ENCODE measurements at regions not wholly inside any gene's neighbourhood (a gene's known extent, or its start where the extent isn't known, plus 50 kb on each side); places are given as distances from the start of the nearest gene placed in this dataset.
"Not testable (repeated sequence)": the region's sequence is repeated elsewhere in the genome, so short reads cannot be mapped to it uniquely, and the experiment has no call there.

DNA sequence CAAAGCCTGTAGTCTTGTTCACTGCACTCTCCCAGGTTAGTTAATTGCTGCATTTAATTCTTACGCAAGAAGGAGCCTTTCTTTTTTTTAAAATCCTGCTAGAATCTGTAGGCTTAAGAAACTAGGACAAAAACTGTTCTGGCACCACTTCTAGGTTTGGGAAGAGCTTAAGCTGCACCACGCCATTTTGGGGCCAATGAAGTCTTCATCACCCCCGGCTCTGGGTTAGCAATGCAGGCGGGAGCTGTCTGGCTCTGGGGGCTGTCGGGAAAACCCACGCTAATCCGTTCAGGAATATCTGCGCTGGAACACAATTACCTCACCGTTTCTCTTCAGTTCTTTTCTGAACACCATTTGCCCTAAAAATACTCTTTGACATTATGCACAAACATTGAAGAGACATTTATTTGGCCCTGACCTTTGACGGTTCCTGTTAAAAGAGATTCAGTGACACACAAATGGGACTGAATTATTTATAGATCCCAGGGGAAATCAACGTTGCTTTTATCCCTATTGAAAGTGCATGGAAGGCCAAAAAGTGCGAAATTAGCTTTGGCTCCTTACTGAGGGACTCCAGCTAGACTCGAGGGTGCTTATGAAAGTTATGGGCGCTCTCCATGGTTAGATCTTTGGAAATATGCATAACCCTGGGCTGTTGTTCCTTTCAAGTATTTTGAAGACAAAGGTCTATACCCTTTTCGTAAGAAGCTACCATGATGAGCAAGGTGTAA lies 249.2 kb downstream of the HAPSTR1 start:
- intact Hi-C loops (cut with micrococcal nuclease): no loop called here
- Mint-ChIP-seq H3K4me1 (no peaks in the 10 kb centered on the region), H3K27ac (no peak overlapping the region), H3K4me3 (no peak overlapping the region), H3K36me3 (no peaks in the 10 kb centered on the region), H3K9me3 (peaks cover 0 to 4% (median 0%) of the 10 kb centered on the region in 11 donors), H3K27me3 (peaks cover 0 to 10% (median 6%) of the 10 kb centered on the region in 5 donors)
- POLR2A ChIA-PET: no interaction called here
- DNase-seq (no peak), ATAC-seq (no peak)
- no peaks in the 10 kb centered on the region for H3K36me3 ChIP-seq (ENCODE audit: control insufficient read depth in 2 of 3, insufficient read depth in 3 of 3, low read length in 3 of 3)
- no peak overlapping the region for H3K4me3 ChIP-seq (ENCODE audit: low read length)
- no peak overlapping the region for H3K27ac ChIP-seq (ENCODE audit: low read depth, low read length)
- CTCF ChIA-PET: no interaction called here
- no peaks in the 10 kb centered on the region for H3K9me3 ChIP-seq (ENCODE audit: control insufficient read depth in 2 of 3, low read length in 3 of 3)
- H3K27me3 ChIP-seq (ENCODE audit: control insufficient read depth in 2 of 2, insufficient read depth in 2 of 2, low read length in 2 of 2): no peaks in the 10 kb centered on the region
- no peaks in the 10 kb centered on the region for H3K4me1 ChIP-seq (ENCODE audit: control insufficient read depth in 2 of 2, insufficient read depth in 2 of 2, low read length in 2 of 2)

- no peaks in the 10 kb centered on the region for H3K4me1 Mint-ChIP-seq
- no peak overlapping the region for H3K4me3 ChIP-seq (ENCODE audit: low read length)
- DNase-seq (no peak), ATAC-seq (no peak)
- ChIA-PET POLR2A (no interaction called here), CTCF (no interaction called here)
- H3K9me3 ChIP-seq (ENCODE audit: control insufficient read depth in 2 of 3, low read length in 3 of 3): no peaks in the 10 kb centered on the region
- H3K27ac ChIP-seq (ENCODE audit: low read depth, low read length): no peak overlapping the region
- no peaks in the 10 kb centered on the region for H3K27me3 ChIP-seq (ENCODE audit: control insufficient read depth in 2 of 2, insufficient read depth in 2 of 2, low read length in 2 of 2)
- intact Hi-C loops (cut with micrococcal nuclease): no loop called here
- H3K9me3 Mint-ChIP-seq: peaks cover 0 to 4% (median 0%) of the 10 kb centered on the region in 11 donors
- H3K4me1 ChIP-seq (ENCODE audit: control insufficient read depth in 2 of 2, insufficient read depth in 2 of 2, low read length in 2 of 2): no peaks in the 10 kb centered on the region
- no peaks in the 10 kb centered on the region for H3K36me3 Mint-ChIP-seq
- H3K27ac Mint-ChIP-seq: no peak overlapping the region
- H3K36me3 ChIP-seq (ENCODE audit: control insufficient read depth in 2 of 3, insufficient read depth in 3 of 3, low read length in 3 of 3): no peaks in the 10 kb centered on the region
- H3K27me3 Mint-ChIP-seq: peaks cover 0 to 6% (median 0%) of the 10 kb centered on the region in 5 donors
- no peak overlapping the region for H3K4me3 Mint-ChIP-seq
Measured at GRCh38 chr16:9343276-9343675, 251.8 kb downstream of the HAPSTR1 start.

DNA sequence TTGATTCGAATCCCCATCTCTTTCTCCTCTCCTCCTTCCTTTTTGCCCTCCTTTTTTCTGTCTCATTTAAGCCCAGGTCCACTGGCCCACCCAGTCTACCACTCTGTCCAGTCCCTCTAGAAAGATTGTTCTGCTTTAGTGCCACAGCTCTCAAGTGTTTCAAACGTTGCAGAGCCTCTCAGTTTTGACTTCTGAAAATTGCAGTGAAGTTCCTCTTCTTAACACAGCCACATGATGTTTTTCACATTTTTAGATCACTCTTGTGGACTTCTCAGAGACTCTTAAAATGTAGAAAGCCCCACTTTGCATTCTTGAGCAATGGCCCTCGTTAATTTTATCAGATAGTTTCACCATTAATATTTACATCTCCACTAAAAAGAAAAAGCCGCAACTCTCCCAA lies 253.1 kb downstream of the HAPSTR1 start:
- ATAC-seq (no peak), DNase-seq (no peak)
- Mint-ChIP-seq H3K4me3 (no peak overlapping the region), H3K4me1 (no peaks in the 10 kb centered on the region), H3K9me3 (peaks cover 0 to 15% (median 8%) of the 10 kb centered on the region in 11 donors), H3K36me3 (no peaks in the 10 kb centered on the region), H3K27ac (no peak overlapping the region), H3K27me3 (peaks cover 0 to 6% (median 0%) of the 10 kb centered on the region in 5 donors)
- Histone ChIP-seq H3K4me3 (ENCODE audit: low read length) (no peak overlapping the region), H3K36me3 (ENCODE audit: control insufficient read depth in 2 of 3, insufficient read depth in 3 of 3, low read length in 3 of 3) (no peaks in the 10 kb centered on the region), H3K27me3 (ENCODE audit: control insufficient read depth in 2 of 2, insufficient read depth in 2 of 2, low read length in 2 of 2) (no peaks in the 10 kb centered on the region), H3K27ac (ENCODE audit: low read depth, low read length) (no peak overlapping the region), H3K4me1 (ENCODE audit: control insufficient read depth in 2 of 2, insufficient read depth in 2 of 2, low read length in 2 of 2) (no peaks in the 10 kb centered on the region), H3K9me3 (ENCODE audit: control insufficient read depth in 2 of 3, low read length in 3 of 3) (peaks cover 0 to 5% (median 0%) of the 10 kb centered on the region in 3 experiments)
- intact Hi-C loops (cut with micrococcal nuclease): no loop called here
- ChIA-PET CTCF (no interaction called here), POLR2A (no interaction called here)

GRCh38 chr16:9345046-9345445 lies 253.6 kb downstream of the HAPSTR1 start:
- no peaks in the 10 kb centered on the region for H3K36me3 Mint-ChIP-seq
- H3K4me3 Mint-ChIP-seq: no peak overlapping the region
- intact Hi-C loops (cut with micrococcal nuclease): no loop called here

DNA sequence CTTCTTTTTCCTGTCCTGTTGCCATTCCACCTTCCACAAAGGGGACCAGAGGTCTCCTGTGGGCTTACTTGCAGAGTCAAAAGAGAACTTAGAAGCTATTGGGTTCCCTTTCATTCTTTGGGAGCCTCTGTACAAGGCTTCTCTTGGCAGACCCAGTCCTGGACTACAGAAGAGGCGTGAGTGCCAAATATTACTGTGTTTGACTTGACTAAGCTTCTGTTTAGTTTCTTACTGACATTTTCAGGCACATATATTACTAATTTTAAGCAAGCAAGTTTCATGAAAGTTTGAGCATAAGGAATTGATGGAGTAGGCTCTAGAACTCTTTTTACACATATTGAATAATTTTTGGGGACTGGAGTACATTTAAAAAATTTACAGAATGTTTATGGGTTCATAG lies 254.4 kb downstream of the HAPSTR1 start:
- intact Hi-C loops (cut with micrococcal nuclease): no loop called here
- no peak for ATAC-seq

More at GRCh38 chr16:9345046-9345445, 253.6 kb downstream of the HAPSTR1 start:
- H3K4me3 ChIP-seq (ENCODE audit: low read length): no peak overlapping the region
- Mint-ChIP-seq H3K27me3 (peaks cover 0 to 6% (median 0%) of the 10 kb centered on the region in 5 donors), H3K4me1 (no peaks in the 10 kb centered on the region), H3K27ac (no peak overlapping the region), H3K9me3 (peaks cover 0 to 18% (median 10%) of the 10 kb centered on the region in 11 donors)
- peaks cover 0 to 5% (median 0%) of the 10 kb centered on the region in 3 experiments for H3K9me3 ChIP-seq (ENCODE audit: control insufficient read depth in 2 of 3, low read length in 3 of 3)
- ATAC-seq (no peak), DNase-seq (no peak)
- H3K4me1 ChIP-seq (ENCODE audit: control insufficient read depth in 2 of 2, insufficient read depth in 2 of 2, low read length in 2 of 2): no peaks in the 10 kb centered on the region
- CTCF ChIA-PET: no interaction called here
- H3K27me3 ChIP-seq (ENCODE audit: control insufficient read depth in 2 of 2, insufficient read depth in 2 of 2, low read length in 2 of 2): no peaks in the 10 kb centered on the region
- no peaks in the 10 kb centered on the region for H3K36me3 ChIP-seq (ENCODE audit: control insufficient read depth in 2 of 3, insufficient read depth in 3 of 3, low read length in 3 of 3)
- POLR2A ChIA-PET: no interaction called here
- H3K27ac ChIP-seq (ENCODE audit: low read depth, low read length): no peak overlapping the region

GRCh38 chr16:9348912-9349311 lies 257.5 kb downstream of the HAPSTR1 start:
- H3K9me3 ChIP-seq (ENCODE audit: control insufficient read depth in 2 of 3, low read length in 3 of 3): peaks cover 0 to 11% (median 0%) of the 10 kb centered on the region in 3 experiments
- H3K4me3 ChIP-seq (ENCODE audit: low read length): no peak overlapping the region
- intact Hi-C loops (cut with micrococcal nuclease): no loop called here
- no peaks in the 10 kb centered on the region for H3K4me1 ChIP-seq (ENCODE audit: control insufficient read depth in 2 of 2, insufficient read depth in 2 of 2, low read length in 2 of 2)
- no peak for DNase-seq
- peaks cover 0 to 4% (median 0%) of the 10 kb centered on the region in 5 donors for H3K36me3 Mint-ChIP-seq
- no peak overlapping the region for H3K27ac Mint-ChIP-seq
- no peaks in the 10 kb centered on the region for H3K4me1 Mint-ChIP-seq
- H3K27ac ChIP-seq (ENCODE audit: low read depth, low read length): no peak overlapping the region
- ChIA-PET POLR2A (no interaction called here), CTCF (no interaction called here)
- no peaks in the 10 kb centered on the region for H3K36me3 ChIP-seq (ENCODE audit: control insufficient read depth in 2 of 3, insufficient read depth in 3 of 3, low read length in 3 of 3)
- H3K4me3 Mint-ChIP-seq: no peak overlapping the region
- no peaks in the 10 kb centered on the region for H3K27me3 Mint-ChIP-seq
- ATAC-seq: no peak
- H3K9me3 Mint-ChIP-seq: peaks cover 5 to 25% (median 10%) of the 10 kb centered on the region in 11 donors
- no peaks in the 10 kb centered on the region for H3K27me3 ChIP-seq (ENCODE audit: control insufficient read depth in 2 of 2, insufficient read depth in 2 of 2, low read length in 2 of 2)

More for the DNA sequence above, 254.4 kb downstream of the HAPSTR1 start:
- Mint-ChIP-seq H3K9me3 (peaks cover 0 to 18% (median 10%) of the 10 kb centered on the region in 11 donors), H3K4me1 (no peaks in the 10 kb centered on the region), H3K4me3 (no peak overlapping the region), H3K36me3 (no peaks in the 10 kb centered on the region), H3K27me3 (peaks cover 0 to 6% (median 0%) of the 10 kb centered on the region in 5 donors), H3K27ac (no peak overlapping the region)
- Histone ChIP-seq H3K27ac (ENCODE audit: low read depth, low read length) (no peak overlapping the region), H3K4me3 (ENCODE audit: low read length) (no peak overlapping the region), H3K4me1 (ENCODE audit: control insufficient read depth in 2 of 2, insufficient read depth in 2 of 2, low read length in 2 of 2) (no peaks in the 10 kb centered on the region), H3K27me3 (ENCODE audit: control insufficient read depth in 2 of 2, insufficient read depth in 2 of 2, low read length in 2 of 2) (no peaks in the 10 kb centered on the region), H3K36me3 (ENCODE audit: control insufficient read depth in 2 of 3, insufficient read depth in 3 of 3, low read length in 3 of 3) (no peaks in the 10 kb centered on the region), H3K9me3 (ENCODE audit: control insufficient read depth in 2 of 3, low read length in 3 of 3) (peaks cover 0 to 5% (median 0%) of the 10 kb centered on the region in 3 experiments)
- no peak for DNase-seq
- POLR2A ChIA-PET: no interaction called here
- CTCF ChIA-PET: no interaction called here

- POLR2A ChIA-PET; ATAC-seq; H3K27ac Mint-ChIP-seq; H3K4me1 ChIP-seq (ENCODE audit: control insufficient read depth in 2 of 2, insufficient read depth in 2 of 2, low read length in 2 of 2); H3K36me3 Mint-ChIP-seq; H3K27me3 Mint-ChIP-seq; H3K4me3 ChIP-seq (ENCODE audit: low read length); H3K36me3 ChIP-seq (ENCODE audit: control insufficient read depth in 2 of 3, insufficient read depth in 3 of 3, low read length in 3 of 3); H3K4me3 Mint-ChIP-seq; intact Hi-C loops (cut with micrococcal nuclease); H3K4me1 Mint-ChIP-seq; H3K27me3 ChIP-seq (ENCODE audit: control insufficient read depth in 2 of 2, insufficient read depth in 2 of 2, low read length in 2 of 2); H3K27ac ChIP-seq (ENCODE audit: low read depth, low read length); CTCF ChIA-PET; DNase-seq: not testable (repeated sequence)
- peaks cover 0 to 11% (median 0%) of the 10 kb centered on the region in 3 experiments for H3K9me3 ChIP-seq (ENCODE audit: control insufficient read depth in 2 of 3, low read length in 3 of 3)
- H3K9me3 Mint-ChIP-seq: peaks cover 5 to 25% (median 9%) of the 10 kb centered on the region in 11 donors
Measured at GRCh38 chr16:9349373-9349960, 258.0 kb downstream of the HAPSTR1 start.
